ENCODE measurements at regions not wholly inside any gene's neighbourhood (a gene's known extent, or its start where the extent isn't known, plus 50 kb on each side); places are given as distances from the start of the nearest gene placed in this dataset.

- Mint-ChIP-seq H3K27me3 (no peaks in the 10 kb centered on the region), H3K36me3 (no peaks in the 10 kb centered on the region), H3K9me3 (peaks cover 0 to 2% (median 1%) of the 10 kb centered on the region in 3 donors), H3K4me1 (no peaks in the 10 kb centered on the region), H3K27ac (no peak overlapping the region), H3K4me3 (no peak overlapping the region)
Observed at GRCh38 chr1:79323239-79324025, 316.9 kb upstream of the ADGRL4 start.

- no peak overlapping the region for H3K4me3 Mint-ChIP-seq
- H3K4me1 Mint-ChIP-seq: no peaks in the 10 kb centered on the region
- H3K9me3 Mint-ChIP-seq: peaks cover 0 to 2% (median 1%) of the 10 kb centered on the region in 3 donors
- no peaks in the 10 kb centered on the region for H3K27me3 Mint-ChIP-seq
- H3K27ac Mint-ChIP-seq: no peak overlapping the region
- no peaks in the 10 kb centered on the region for H3K36me3 Mint-ChIP-seq
Observed at GRCh38 chr1:79322511-79323027, 316.0 kb upstream of the ADGRL4 start.

GRCh38 chr1:79312438-79312837 lies 305.9 kb upstream of the ADGRL4 start:
- Mint-ChIP-seq H3K4me3 (no peak overlapping the region), H3K36me3 (no peaks in the 10 kb centered on the region), H3K9me3 (no peaks in the 10 kb centered on the region), H3K27ac (no peak overlapping the region), H3K27me3 (no peaks in the 10 kb centered on the region), H3K4me1 (no peaks in the 10 kb centered on the region)

DNA sequence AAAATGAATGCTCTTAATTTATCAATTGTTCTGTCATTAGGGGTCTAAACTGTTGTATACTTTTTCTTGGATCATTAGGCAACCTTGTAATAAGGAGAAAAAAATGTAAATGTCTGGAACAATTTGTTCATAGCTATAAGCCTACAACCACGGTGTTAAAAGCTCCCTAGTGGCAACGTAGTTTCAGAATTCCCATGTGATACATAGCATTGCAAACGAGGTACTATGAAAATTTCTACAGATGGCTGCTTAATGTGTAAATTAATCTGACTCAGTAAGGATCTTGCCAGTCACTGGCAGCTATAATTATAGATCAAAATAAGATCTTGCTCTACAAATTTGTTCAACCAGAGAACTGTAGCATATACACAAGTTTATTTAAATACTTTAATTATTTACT lies 304.1 kb upstream of the ADGRL4 start:
- Mint-ChIP-seq H3K27ac (no peak overlapping the region), H3K4me3 (no peak overlapping the region), H3K27me3 (no peaks in the 10 kb centered on the region), H3K36me3 (no peaks in the 10 kb centered on the region), H3K9me3 (no peaks in the 10 kb centered on the region), H3K4me1 (no peaks in the 10 kb centered on the region)

DNA sequence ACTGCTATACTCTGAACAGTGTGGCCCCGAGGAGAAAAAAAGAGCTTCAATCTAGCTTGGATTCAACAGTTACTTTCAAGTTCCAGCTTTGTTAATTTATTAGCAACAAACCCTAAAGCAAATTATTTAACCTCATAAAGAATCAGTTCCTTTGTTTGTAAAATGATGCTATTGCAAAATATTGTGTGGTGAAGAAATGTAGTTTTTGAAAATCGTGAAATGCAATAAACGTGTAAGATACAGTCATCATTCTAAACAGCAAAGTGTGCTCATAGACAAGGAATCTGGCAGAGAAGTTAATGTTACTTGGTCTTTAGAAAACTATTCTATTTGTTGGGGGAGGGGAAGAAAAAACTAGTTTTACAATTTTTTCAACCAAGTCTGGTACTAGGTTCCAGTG lies 297.6 kb upstream of the ADGRL4 start:
- Mint-ChIP-seq H3K27ac (no peak overlapping the region), H3K27me3 (no peaks in the 10 kb centered on the region), H3K36me3 (no peaks in the 10 kb centered on the region), H3K4me1 (no peaks in the 10 kb centered on the region), H3K9me3 (peaks cover 0 to 2% (median 2%) of the 10 kb centered on the region in 3 donors), H3K4me3 (no peak overlapping the region)

GRCh38 chr1:79303040-79303439 lies 296.5 kb upstream of the ADGRL4 start:
- H3K36me3 Mint-ChIP-seq: no peaks in the 10 kb centered on the region
- no peaks in the 10 kb centered on the region for H3K27me3 Mint-ChIP-seq

GRCh38 chr1:79302380-79302930 lies 295.9 kb upstream of the ADGRL4 start:
- Mint-ChIP-seq H3K4me3 (no peak overlapping the region), H3K4me1 (no peaks in the 10 kb centered on the region), H3K27ac (no peak overlapping the region), H3K9me3 (peaks cover 0 to 2% (median 2%) of the 10 kb centered on the region in 3 donors), H3K27me3 (no peaks in the 10 kb centered on the region), H3K36me3 (no peaks in the 10 kb centered on the region)

More at GRCh38 chr1:79303040-79303439, 296.5 kb upstream of the ADGRL4 start:
- no peaks in the 10 kb centered on the region for H3K4me1 Mint-ChIP-seq
- H3K27ac Mint-ChIP-seq: no peak overlapping the region
- no peak overlapping the region for H3K4me3 Mint-ChIP-seq
- H3K9me3 Mint-ChIP-seq: peaks cover 0 to 2% (median 2%) of the 10 kb centered on the region in 3 donors

GRCh38 chr1:79295967-79296366 lies 289.4 kb upstream of the ADGRL4 start:
- H3K9me3 Mint-ChIP-seq: peaks cover 0 to 2% (median 0%) of the 10 kb centered on the region in 3 donors
- no peak overlapping the region for H3K4me3 Mint-ChIP-seq
- no peaks in the 10 kb centered on the region for H3K27me3 Mint-ChIP-seq

DNA sequence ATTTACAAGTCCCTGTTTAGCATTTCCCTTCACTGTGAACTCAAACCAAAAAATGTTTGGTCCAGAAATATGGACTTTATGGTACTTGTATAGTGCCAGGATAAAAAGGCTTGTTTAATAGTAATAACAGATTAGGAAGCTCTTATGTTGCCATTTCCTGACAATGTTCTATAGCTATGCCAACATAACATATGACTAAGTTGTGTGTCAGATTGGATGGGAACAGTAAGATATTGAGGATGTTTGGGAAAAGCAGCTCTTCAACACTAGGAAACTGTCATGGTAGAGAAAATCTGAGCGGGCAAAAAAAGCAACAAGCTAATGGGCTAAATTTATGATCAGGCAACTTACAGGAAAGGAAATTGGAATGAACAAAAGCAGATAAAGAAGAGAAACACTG lies 287.1 kb upstream of the ADGRL4 start:
- no peaks in the 10 kb centered on the region for H3K4me1 Mint-ChIP-seq
- no peaks in the 10 kb centered on the region for H3K27me3 Mint-ChIP-seq
- H3K36me3 Mint-ChIP-seq: no peaks in the 10 kb centered on the region
- H3K9me3 Mint-ChIP-seq: no peaks in the 10 kb centered on the region
- no peak overlapping the region for H3K27ac Mint-ChIP-seq
- no peak overlapping the region for H3K4me3 Mint-ChIP-seq

More at GRCh38 chr1:79295967-79296366, 289.4 kb upstream of the ADGRL4 start:
- no peaks in the 10 kb centered on the region for H3K36me3 Mint-ChIP-seq
- H3K4me1 Mint-ChIP-seq: no peaks in the 10 kb centered on the region
- no peak overlapping the region for H3K27ac Mint-ChIP-seq

GRCh38 chr1:79290927-79291474 lies 284.5 kb upstream of the ADGRL4 start:
- no peaks in the 10 kb centered on the region for H3K36me3 Mint-ChIP-seq
- no peaks in the 10 kb centered on the region for H3K9me3 Mint-ChIP-seq
- no peaks in the 10 kb centered on the region for H3K4me1 Mint-ChIP-seq
- H3K27ac Mint-ChIP-seq: no peak overlapping the region
- no peaks in the 10 kb centered on the region for H3K27me3 Mint-ChIP-seq
- no peak overlapping the region for H3K4me3 Mint-ChIP-seq

GRCh38 chr1:79287982-79288381 lies 281.5 kb upstream of the ADGRL4 start:
- Mint-ChIP-seq H3K27ac (peak overlapping the region in 1 of 3 donors; percentile 64), H3K9me3 (no peaks in the 10 kb centered on the region), H3K27me3 (no peaks in the 10 kb centered on the region), H3K36me3 (no peaks in the 10 kb centered on the region), H3K4me1 (no peaks in the 10 kb centered on the region), H3K4me3 (no peak overlapping the region)

DNA sequence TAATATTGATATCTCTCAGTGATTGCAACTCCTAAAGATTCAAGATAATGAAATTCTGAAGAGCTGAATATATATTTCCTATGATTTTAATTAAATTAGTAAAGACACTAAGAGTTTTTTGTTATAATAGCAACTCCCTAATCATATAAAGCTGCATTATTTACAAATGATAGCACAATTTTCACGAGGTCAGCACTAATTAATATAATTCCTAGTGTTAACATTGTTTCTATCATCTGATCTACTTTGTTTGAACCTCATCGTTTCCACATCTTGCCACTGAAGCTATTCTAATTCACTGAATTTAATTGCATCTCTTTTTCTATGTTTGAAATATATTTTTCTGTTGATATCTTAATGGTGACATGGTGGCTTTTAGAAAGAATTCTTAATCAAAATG lies 279.1 kb upstream of the ADGRL4 start:
- H3K4me1 Mint-ChIP-seq: no peaks in the 10 kb centered on the region
- no peak overlapping the region for H3K4me3 Mint-ChIP-seq
- H3K9me3 Mint-ChIP-seq: no peaks in the 10 kb centered on the region
- H3K27me3 Mint-ChIP-seq: no peaks in the 10 kb centered on the region
- no peak overlapping the region for H3K27ac Mint-ChIP-seq
- H3K36me3 Mint-ChIP-seq: no peaks in the 10 kb centered on the region

DNA sequence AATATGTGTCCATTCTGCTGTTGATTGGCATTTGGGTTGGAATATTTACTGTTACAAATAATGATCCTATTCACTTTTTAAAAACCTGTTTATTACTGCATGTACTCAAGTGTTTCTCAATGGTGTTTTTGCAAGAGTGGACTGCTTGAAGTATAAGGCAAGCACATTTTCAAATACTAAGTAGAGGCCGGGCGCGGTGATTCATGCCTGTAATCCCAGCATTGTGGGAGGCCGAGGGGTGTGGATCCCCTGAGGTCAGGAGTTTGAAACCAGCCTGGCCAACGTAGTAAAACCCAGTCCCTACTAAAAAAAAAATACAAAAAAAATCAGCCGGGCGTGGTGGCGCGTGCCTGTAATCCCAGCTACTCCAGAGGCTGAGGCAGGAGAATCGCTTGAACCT lies 276.9 kb upstream of the ADGRL4 start:
- no peaks in the 10 kb centered on the region for H3K36me3 Mint-ChIP-seq
- peaks cover 0 to 2% (median 0%) of the 10 kb centered on the region in 3 donors for H3K9me3 Mint-ChIP-seq
- no peak overlapping the region for H3K27ac Mint-ChIP-seq
- no peaks in the 10 kb centered on the region for H3K27me3 Mint-ChIP-seq
- no peaks in the 10 kb centered on the region for H3K4me1 Mint-ChIP-seq
- no peak overlapping the region for H3K4me3 Mint-ChIP-seq

DNA sequence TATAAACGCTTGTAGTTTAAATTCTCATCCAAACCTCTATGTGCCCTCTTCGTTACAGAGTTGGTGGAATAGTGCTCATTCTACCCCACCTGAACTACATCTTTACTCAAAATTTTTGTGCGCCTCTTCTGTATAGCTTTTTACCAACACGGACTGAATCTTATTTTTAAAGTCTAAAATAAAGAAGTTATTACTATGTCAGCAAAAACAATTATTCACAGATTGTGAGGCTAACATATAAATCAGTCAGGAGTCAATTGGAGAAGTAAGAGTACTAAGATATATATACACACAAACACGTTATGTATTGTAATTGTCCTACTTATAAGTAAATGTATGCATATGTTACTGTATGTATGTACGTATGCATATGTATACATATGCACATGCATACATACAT lies 274.9 kb upstream of the ADGRL4 start:
- H3K9me3 Mint-ChIP-seq: peaks cover 0 to 3% (median 0%) of the 10 kb centered on the region in 3 donors
- H3K36me3 Mint-ChIP-seq: no peaks in the 10 kb centered on the region
- no peaks in the 10 kb centered on the region for H3K27me3 Mint-ChIP-seq
- H3K4me1 Mint-ChIP-seq: no peaks in the 10 kb centered on the region
- H3K4me3 Mint-ChIP-seq: no peak overlapping the region
- H3K27ac Mint-ChIP-seq: no peak overlapping the region

GRCh38 chr1:79271759-79272158 lies 265.2 kb upstream of the ADGRL4 start:
- Mint-ChIP-seq H3K4me3 (no peak overlapping the region), H3K36me3 (no peaks in the 10 kb centered on the region), H3K4me1 (no peaks in the 10 kb centered on the region), H3K9me3 (peaks cover 2 to 7% (median 4%) of the 10 kb centered on the region in 3 donors), H3K27ac (no peak overlapping the region), H3K27me3 (no peaks in the 10 kb centered on the region)
